ENCODE measurements at regions not wholly inside any gene's neighbourhood (a gene's known extent, or its start where the extent isn't known, plus 50 kb on each side); places are given as distances from the start of the nearest gene placed in this dataset.
A peak's percentile ranks its signal among the peaks of the same experiment; 100 is the strongest.

DNA sequence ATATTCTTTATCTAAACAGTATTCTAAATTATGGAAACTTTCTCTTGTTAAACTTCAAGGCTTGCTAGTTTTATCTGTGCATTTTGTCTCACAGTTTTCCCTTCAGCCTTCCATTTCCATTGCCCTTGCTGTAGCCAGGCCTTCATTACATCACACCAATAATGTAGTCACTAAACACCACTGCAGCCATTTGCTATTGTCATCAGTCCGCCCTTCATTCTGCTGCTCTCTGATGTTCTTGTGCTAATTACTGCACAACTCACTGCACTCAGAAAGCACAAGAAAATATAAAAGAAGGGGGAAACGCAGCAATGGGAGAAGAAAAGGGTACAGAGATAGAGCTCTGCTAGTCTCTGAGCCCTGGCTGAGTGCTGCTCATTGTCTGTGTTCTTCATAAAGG is 239.6 kb upstream of the FSTL5 start:
- DNase-seq (ENCODE audit: low spot score), result no peak
- no peak for ATAC-seq

DNA sequence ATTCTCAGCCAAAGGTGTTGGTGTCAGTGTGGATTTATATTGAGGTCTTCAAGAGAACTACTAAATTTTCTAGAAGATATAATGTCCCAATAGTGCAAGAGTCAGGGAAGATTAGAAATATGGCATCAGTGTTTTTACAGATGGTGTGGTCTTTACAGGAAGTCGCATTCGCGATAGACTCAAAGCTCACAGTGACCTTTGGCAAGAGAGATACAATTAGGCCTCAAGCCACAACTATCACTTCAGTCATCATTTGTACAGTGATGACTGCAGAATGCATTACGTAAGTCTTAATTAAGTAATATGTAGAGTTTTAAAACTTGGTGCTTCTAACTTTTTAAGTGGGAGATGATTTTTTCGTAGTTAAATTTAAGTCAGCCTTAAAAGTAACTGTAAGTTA is 237.2 kb upstream of the FSTL5 start:
- DNase-seq (ENCODE audit: low spot score), result no peak
- ATAC-seq, result no peak

DNA sequence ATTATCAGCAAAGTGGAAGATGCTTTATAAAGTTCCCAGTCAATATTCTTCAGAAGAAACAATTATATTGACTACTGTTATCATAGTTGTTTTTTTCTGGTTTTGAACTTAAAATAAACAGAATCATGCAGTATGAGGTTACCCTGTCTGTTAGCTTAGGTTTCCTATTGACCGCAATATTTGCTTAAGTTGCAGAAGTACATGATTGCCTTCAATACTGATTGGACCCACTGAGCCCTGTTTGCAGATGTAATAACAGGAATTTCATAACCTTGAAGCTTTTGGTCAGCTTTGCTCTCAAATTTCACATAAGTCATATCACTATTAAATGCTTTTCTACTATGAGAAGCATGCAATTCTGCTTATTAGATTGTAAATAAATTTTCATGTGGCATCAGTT is 229.1 kb upstream of the FSTL5 start:
- ATAC-seq (no peak), DNase-seq (ENCODE audit: low spot score) (no peak)

DNA sequence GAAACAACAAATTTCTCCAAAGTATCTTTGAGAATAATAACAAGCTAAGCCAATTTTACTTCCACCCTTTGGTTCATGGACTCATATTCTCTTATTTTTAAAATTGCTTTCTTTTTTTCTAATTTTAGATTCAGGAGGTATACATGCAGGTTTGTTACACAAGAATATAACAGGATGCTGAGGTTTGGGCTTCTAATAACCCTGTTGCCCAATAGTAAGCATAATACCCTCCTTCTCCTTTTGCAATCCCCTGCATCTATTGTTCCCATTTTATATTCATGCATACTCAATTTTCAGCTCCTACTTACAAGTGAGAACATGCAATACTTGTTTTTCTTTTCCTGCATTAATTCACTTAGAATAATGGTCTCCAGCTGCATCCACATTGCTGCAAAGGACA is 202.3 kb upstream of the FSTL5 start:
- DNase-seq (ENCODE audit: low spot score), result no peak
- no peak for ATAC-seq

GRCh38 chr4:162364651-162365050 is 200.9 kb upstream of the FSTL5 start:
- DNase-seq (ENCODE audit: low spot score), result no peak
- no peak for ATAC-seq

- ATAC-seq (no peak), DNase-seq (ENCODE audit: low spot score) (no peak)
Observed at GRCh38 chr4:162360369-162361149, 196.8 kb upstream of the FSTL5 start.

DNA sequence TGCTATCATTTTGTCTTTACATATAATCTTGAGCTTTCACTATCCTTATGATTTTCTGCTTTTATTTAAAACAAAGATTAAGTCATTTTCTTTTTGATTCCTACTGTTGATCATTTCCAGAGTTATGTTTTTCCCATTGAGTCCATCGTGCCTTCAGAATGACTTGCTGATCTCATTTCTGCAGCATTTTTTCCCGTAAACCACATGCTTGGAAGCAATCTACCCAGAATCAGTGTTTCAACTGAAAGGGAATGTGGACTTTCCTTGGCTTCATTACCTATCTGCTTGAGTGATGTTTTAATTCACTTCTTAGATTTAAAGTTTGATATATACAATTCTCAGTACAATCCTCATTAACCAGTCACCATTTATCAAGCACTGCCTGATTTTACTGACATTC is 192.4 kb upstream of the FSTL5 start:
- no peak for ATAC-seq
- DNase-seq (ENCODE audit: low spot score), result no peak

GRCh38 chr4:162352580-162353107 is 188.8 kb upstream of the FSTL5 start:
- DNase-seq (ENCODE audit: low spot score), result no peak
- no peak for ATAC-seq

DNA sequence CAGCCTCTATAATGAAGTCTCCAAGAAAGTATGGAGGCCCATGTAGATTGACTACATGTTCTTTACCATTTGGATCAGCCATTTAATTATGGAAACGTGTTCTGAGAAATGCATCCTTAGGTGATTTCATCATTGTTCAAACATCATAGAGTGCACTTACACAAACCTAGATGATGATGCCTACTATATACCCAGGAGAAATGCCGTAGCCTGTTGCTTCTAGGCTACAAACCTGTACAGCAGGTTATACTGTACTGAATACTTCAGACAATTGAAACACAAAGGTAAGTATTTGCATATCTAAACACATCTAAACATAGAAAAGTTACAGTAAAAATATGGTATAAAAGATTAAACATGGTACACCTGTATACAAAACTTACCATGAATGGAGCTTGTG is 186.5 kb upstream of the FSTL5 start:
- ATAC-seq (no peak), DNase-seq (ENCODE audit: low spot score) (no peak)

GRCh38 chr4:162349395-162349794 is 185.6 kb upstream of the FSTL5 start:
- ATAC-seq, result no peak
- DNase-seq (ENCODE audit: low spot score), result no peak

DNA sequence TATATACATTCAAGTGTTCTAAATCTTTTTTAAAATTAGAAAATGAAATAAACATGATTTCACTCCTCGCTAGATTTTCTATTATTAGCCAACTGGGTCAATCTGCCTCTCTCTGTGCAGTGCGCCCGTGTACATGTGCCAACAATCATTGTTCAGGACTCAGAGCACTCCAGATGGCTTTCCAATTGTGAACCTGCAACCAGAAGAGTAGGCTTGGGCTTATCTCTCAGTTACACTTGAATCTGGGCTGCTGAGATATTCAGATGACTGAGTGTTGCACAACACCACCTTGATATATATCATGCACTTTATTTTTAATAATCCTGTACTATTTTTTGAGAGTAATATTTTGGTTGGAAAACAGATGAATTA is 184.0 kb upstream of the FSTL5 start:
- DNase-seq (ENCODE audit: low spot score), result no peak
- ATAC-seq, result no peak

GRCh38 chr4:162347156-162347841 is 183.5 kb upstream of the FSTL5 start:
- DNase-seq (ENCODE audit: low spot score) (no peak), ATAC-seq (no peak)

DNA sequence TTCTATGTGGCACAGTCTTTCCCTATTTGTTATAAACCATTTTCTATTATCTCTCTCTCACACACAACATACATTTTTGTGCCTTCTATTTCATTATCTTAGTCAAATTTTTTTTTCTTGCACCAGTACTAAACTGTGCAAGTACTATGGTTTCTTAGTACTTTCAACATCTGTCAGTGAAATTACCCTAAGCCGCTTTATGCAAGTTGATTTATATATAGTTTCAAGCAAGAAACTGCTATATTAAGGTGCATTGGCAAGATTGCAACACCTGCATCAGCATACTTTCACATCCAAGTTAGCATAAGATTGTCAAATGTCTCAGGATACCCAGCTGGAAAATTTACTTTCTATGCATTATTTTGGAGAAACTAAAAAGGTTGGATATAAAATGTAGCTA is 180.2 kb upstream of the FSTL5 start:
- no peak for ATAC-seq
- DNase-seq (ENCODE audit: low spot score), result no peak

DNA sequence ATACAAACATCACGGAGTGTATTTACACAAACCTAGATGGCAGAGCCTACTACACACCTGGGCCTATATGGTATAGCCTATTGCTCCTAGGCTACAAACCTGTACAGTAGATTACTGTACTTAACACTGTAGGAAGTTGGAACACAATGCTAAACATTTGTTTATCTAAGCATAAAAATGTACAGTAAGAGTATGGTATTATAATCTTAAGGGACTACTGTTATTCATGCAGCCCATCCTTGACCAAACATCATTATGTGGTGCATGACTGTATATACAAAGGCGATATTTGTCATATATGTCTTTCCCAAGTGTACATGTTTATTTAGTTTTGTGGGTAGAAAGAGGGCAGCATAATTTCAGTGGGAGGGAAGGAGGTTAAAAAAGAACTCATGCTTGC is 177.7 kb upstream of the FSTL5 start:
- ATAC-seq (no peak), DNase-seq (ENCODE audit: low spot score) (no peak)

GRCh38 chr4:162323919-162324318 is 160.1 kb upstream of the FSTL5 start:
- DNase-seq (ENCODE audit: low spot score), result no peak
- ATAC-seq, result no peak

- ATAC-seq (no peak), DNase-seq (ENCODE audit: low spot score) (no peak)
Observed at GRCh38 chr4:162322054-162322453, 158.3 kb upstream of the FSTL5 start.

- ATAC-seq, result no peak
- no peak for DNase-seq (ENCODE audit: low spot score)
Observed at GRCh38 chr4:162285753-162286152, 122.0 kb upstream of the FSTL5 start.

- ATAC-seq (no peak), DNase-seq (ENCODE audit: low spot score) (no peak)
Observed at GRCh38 chr4:162282684-162283083, 118.9 kb upstream of the FSTL5 start.

DNA sequence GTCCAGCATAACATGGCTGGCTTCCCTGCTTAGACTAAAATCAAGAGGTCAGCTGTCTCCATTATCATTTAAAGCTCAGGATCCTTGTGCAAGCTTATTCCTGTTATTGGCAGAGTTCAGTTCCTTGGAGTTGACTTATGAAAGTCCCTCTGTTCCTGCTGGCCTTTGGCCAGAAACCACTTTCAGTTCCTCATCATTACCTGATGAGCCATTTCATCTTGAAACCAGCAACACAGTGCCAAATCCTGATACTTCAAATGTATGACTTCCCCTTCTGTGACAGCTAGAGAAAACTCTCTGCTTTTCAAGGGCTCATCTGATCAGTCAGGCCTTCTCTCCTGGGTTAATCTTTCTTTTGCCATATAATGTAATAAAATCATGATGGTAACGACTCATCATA is 110.6 kb upstream of the FSTL5 start:
- ATAC-seq (no peak), DNase-seq (ENCODE audit: low spot score) (no peak)

DNA sequence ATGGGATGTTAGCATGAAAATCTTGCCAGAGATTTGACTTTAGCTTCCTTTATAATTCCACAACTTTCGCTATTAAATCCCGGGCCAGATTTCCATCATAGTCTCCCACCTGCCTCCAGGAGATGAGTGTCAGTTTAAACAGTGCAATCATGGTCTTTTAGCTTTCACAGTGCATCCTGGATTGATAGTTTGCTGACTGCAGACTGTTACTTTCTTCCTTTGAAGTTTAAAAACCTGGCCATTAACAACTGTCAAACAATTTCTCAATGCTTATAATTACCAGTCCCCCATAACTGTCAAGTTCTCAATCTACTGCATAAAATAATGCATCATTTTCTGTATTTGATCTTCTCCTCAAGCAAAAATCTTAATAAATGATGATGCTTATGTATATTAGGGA is 108.4 kb upstream of the FSTL5 start:
- ATAC-seq (no peak), DNase-seq (ENCODE audit: low spot score) (no peak)

- no peak for DNase-seq (ENCODE audit: low spot score)
- ATAC-seq, result no peak
Observed at GRCh38 chr4:162268911-162269310, 105.1 kb upstream of the FSTL5 start.

- DNase-seq (ENCODE audit: low spot score), result no peak
- ATAC-seq, result no peak
Observed at GRCh38 chr4:162265802-162266201, 102.0 kb upstream of the FSTL5 start.

DNA sequence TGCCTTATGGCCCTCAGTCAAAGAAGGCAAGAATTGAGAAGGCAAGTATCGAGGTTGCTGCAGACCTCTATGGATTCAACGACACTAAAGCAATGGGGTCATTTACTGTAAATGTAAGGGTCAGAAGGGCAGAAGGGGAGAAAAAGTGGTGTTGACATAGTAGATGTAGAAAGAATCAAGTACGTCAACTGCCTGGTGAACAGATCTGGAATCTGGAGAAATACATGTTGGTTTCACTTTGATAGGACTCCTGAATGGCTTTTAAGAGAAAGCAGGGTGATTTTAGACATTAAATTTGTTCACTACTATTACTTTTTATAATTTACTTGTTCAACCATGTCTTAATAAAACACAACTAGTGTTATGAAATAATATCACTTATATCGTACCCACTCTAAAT is 81.3 kb upstream of the FSTL5 start:
- ATAC-seq, result peak; percentile 60
- no peak for DNase-seq (ENCODE audit: low spot score)
